HEK293T (cell line): ENCODE measurements at regions not wholly inside any gene's neighbourhood (a gene's known extent, or its start where the extent isn't known, plus 50 kb on each side); places are given as distances from the start of the nearest gene placed in this dataset.

Experiments used
- ARNT ChIP-seq: fragments of 450-650 bp; IDR thresholded peaks from 2 replicates; pipeline ENCODE4 v1.6.1; 2017; ENCODE audit warnings: mild to moderate bottlenecking
- BHLHE40 ChIP-seq: fragments of 450-650 bp; IDR thresholded peaks from 2 replicates; pipeline ENCODE4 v1.6.1; 2016; ENCODE audit warnings: mild to moderate bottlenecking, moderate library complexity, borderline replicate concordance
- LEF1 ChIP-seq: fragments of 450-650 bp; IDR thresholded peaks from 2 replicates; pipeline ENCODE4 v1.6.1; 2017; ENCODE audit warnings: mild to moderate bottlenecking, borderline replicate concordance
- NFRKB ChIP-seq: fragments of 450-650 bp; IDR thresholded peaks from 2 replicates; pipeline ENCODE4 v1.6.1; 2016; ENCODE audit warnings: mild to moderate bottlenecking, moderate library complexity
- SUZ12 ChIP-seq: fragments of 450-650 bp; IDR thresholded peaks from 2 replicates; pipeline ENCODE4 v1.6.1; 2016; ENCODE audit warnings: mild to moderate bottlenecking

DNA sequence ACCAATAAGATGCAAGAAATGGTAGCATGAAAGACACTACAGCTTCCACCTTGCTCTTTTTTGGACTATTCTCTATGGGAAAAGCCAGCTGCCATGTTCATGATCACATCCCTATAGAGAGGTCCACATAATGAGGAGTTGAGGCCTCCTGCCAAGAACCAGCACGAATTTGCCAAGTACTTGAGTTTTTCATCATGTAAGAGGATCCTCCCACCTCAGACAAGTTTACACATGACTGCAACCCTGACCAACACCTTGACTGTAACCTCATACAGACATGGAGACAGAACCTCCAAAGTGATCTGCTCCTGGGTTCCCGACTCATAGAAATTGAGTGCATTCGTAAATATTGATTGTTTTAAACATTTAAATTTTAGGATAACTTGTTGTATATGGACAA, 135.2 kb upstream of the TSPAN5 start:
- no peak for TF ChIP-seq NFRKB
- TF ChIP-seq BHLHE40, result no peak
- TF ChIP-seq SUZ12, result no peak
- no peak for TF ChIP-seq LEF1
- no peak for TF ChIP-seq ARNT
